Kidney (tissue), 13 donors: ENCODE measurements at regions not wholly inside any gene's neighbourhood (a gene's known extent, or its start where the extent isn't known, plus 50 kb on each side); places are given as distances from the start of the nearest gene placed in this dataset.
"Not testable (repeated sequence)": the region's sequence is repeated elsewhere in the genome, so short reads cannot be mapped to it uniquely, and the experiment has no call there.

Experiments
- DNase-seq, 5 donors: peaks; one replicate each; pipeline ENCODE4 v3.0.0-alpha.2; 2013 to 2020
- FAIRE-seq: peaks from 2 replicates; lab custom pipeline; 2012; peaks lifted over from hg19 to GRCh38; lab: Jason Lieb, UNC
- H3K27ac ChIP-seq, 2 donors: one replicate each; pipeline ENCODE4 v1.7.0; 2013; ENCODE audit warnings: low read depth in 2 of 2, low read length in 2 of 2, inconsistent platforms in 1 of 2
- H3K27me3 ChIP-seq: one replicate; pipeline ENCODE4 v1.7.1; 2013; ENCODE audit warnings: low read length, inconsistent platforms; ENCODE audit not compliant: control insufficient read depth, insufficient read depth
- H3K36me3 ChIP-seq, 3 donors: one replicate each; pipeline versions ENCODE4 v1.7.0 to v1.7.1; 2013; ENCODE audit warnings: low read length in 3 of 3, control low read depth in 1 of 3, inconsistent platforms in 1 of 3; ENCODE audit not compliant: insufficient read depth in 3 of 3, control insufficient read depth in 2 of 3
- H3K4me1 ChIP-seq, 3 donors: one replicate each; pipeline versions ENCODE4 v1.7.0 to v1.7.1; 2013; ENCODE audit warnings: low read length in 3 of 3, inconsistent platforms in 1 of 3, low read depth in 1 of 3; ENCODE audit not compliant: control insufficient read depth in 2 of 3, insufficient read depth in 2 of 3
- H3K4me3 ChIP-seq, 3 donors: one replicate each; pipeline versions ENCODE4 v1.7.0 to v1.8.1; 2013; ENCODE audit warnings: low read length in 3 of 3, control low read depth in 1 of 3, inconsistent platforms in 1 of 3
- H3K9ac ChIP-seq, 3 donors: one replicate each; pipeline versions ENCODE4 v1.7.0 to v1.7.1; 2013; ENCODE audit warnings: low read length in 3 of 3, control low read depth in 1 of 3, inconsistent platforms in 1 of 3
- H3K9me3 ChIP-seq, 3 donors: one replicate each; pipeline versions ENCODE4 v1.7.0 to v1.7.1; 2013; ENCODE audit warnings: low read length in 3 of 3, control low read depth in 1 of 3, inconsistent platforms in 1 of 3; ENCODE audit not compliant: control insufficient read depth in 2 of 3, insufficient read depth in 1 of 3
- intact Hi-C: fragments of 100-400 bp; cut with DNase I; formaldehyde crosslinking; loops from one replicate; pipeline ENCODE4 v1.11.1; 2022
- TF ChIP-seq, protein P1 (sequence below): IDR thresholded peaks from 3 replicates; pipeline ENCODE4 v1.5.1; 2012; ENCODE audit warnings: mild to moderate bottlenecking, moderate library complexity, borderline replicate concordance; ENCODE audit not compliant: insufficient read depth; ENCODE audit errors: extremely low read depth
- donor health status: control.
- donor health status: control.
- donor health status: control.
- donor health status: control.
- donor health status: control.
- donor health status: DM: yes; HTN: yes; CAD: no.
- donor health status: Normal renal cell carcinoma (clear cell type).

DNA sequence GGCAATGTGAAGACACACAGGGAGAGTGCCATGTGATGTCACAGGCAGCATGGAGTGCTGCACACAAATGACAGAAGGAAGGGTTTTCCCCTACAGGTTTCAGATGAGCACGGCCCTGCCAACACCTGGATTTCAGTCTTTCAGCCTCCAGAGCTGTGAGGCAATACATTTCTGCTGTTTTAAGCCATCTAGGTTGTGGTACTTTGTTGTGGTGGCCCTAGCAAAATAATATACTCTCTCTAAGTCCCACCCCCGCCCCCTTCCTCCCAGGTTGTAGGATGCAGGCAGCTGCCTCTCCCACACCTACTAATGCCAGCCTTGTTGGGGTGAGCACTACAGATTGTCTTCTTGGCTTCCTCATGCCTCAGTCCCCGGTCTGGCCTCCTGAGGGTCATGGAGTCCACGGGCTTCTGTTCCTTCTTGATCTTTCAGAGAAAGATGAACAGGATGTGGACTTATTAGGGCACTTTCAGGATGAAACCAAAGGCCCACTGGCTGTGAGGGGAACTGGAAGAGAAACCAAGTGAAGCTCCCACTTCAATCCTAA lies 180.0 kb downstream of the CD47 start:
- H3K36me3 ChIP-seq: no peaks in the 10 kb centered on the region
- intact Hi-C loops: no loop called here
- no peak overlapping the region for H3K4me3 ChIP-seq
- no peaks in the 10 kb centered on the region for H3K4me1 ChIP-seq
- H3K27ac ChIP-seq: no peak overlapping the region
- H3K9me3 ChIP-seq: no peaks in the 10 kb centered on the region
- no peaks in the 10 kb centered on the region for H3K27me3 ChIP-seq
- TF ChIP-seq, protein P1, sequence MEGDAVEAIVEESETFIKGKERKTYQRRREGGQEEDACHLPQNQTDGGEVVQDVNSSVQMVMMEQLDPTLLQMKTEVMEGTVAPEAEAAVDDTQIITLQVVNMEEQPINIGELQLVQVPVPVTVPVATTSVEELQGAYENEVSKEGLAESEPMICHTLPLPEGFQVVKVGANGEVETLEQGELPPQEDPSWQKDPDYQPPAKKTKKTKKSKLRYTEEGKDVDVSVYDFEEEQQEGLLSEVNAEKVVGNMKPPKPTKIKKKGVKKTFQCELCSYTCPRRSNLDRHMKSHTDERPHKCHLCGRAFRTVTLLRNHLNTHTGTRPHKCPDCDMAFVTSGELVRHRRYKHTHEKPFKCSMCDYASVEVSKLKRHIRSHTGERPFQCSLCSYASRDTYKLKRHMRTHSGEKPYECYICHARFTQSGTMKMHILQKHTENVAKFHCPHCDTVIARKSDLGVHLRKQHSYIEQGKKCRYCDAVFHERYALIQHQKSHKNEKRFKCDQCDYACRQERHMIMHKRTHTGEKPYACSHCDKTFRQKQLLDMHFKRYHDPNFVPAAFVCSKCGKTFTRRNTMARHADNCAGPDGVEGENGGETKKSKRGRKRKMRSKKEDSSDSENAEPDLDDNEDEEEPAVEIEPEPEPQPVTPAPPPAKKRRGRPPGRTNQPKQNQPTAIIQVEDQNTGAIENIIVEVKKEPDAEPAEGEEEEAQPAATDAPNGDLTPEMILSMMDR: no peak
- DNase-seq (no peak), FAIRE-seq (no peak)
- no peak overlapping the region for H3K9ac ChIP-seq

DNA sequence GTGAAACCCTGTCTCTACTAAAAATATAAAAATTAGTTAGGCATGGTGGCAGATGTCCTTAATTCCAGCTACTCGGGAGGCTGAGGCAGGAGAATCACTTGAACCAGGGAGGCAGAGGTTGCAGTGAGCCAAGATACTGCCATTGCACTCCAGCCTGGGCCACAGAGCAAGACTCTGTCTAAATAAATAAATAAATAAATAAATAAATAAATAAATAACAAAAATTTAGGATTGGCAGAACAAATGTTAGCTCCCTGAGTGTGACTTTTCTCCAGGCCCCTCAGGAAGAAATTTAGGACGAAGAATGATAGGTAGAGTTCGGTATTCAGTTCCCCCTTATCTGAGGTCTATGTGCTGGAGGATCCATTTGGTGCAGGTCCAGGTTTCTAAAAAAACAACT lies 181.2 kb downstream of the CD47 start:
- intact Hi-C loops, FAIRE-seq: not testable (repeated sequence)

GRCh38 chr3:107907996-107908395 lies 182.8 kb downstream of the CD47 start:
- no peak overlapping the region for H3K27ac ChIP-seq
- no peaks in the 10 kb centered on the region for H3K9me3 ChIP-seq
- H3K4me1 ChIP-seq: no peaks in the 10 kb centered on the region
- DNase-seq: no peak
- no peaks in the 10 kb centered on the region for H3K36me3 ChIP-seq
- H3K4me3 ChIP-seq: no peak overlapping the region
- TF ChIP-seq, protein P1: no peak
- no peak for FAIRE-seq
- H3K9ac ChIP-seq: no peak overlapping the region
- intact Hi-C loops: no loop called here
- no peaks in the 10 kb centered on the region for H3K27me3 ChIP-seq

More for the DNA sequence above, 181.2 kb downstream of the CD47 start:
- H3K4me3 ChIP-seq, H3K9me3 ChIP-seq, H3K27me3 ChIP-seq, H3K27ac ChIP-seq, H3K4me1 ChIP-seq, H3K9ac ChIP-seq, DNase-seq, H3K36me3 ChIP-seq: not testable (repeated sequence)

- DNase-seq (no peak), FAIRE-seq (no peak)
- Histone ChIP-seq H3K36me3 (no peaks in the 10 kb centered on the region), H3K4me3 (no peak overlapping the region), H3K9ac (no peak overlapping the region), H3K9me3 (no peaks in the 10 kb centered on the region), H3K27me3 (no peaks in the 10 kb centered on the region), H3K4me1 (no peaks in the 10 kb centered on the region), H3K27ac (no peak overlapping the region)
- TF ChIP-seq, protein P1: no peak
- intact Hi-C loops: no loop called here
Observed at GRCh38 chr3:107904536-107905066, 186.2 kb downstream of the CD47 start.
